ENCODE measurements at regions not wholly inside any gene's neighbourhood (a gene's known extent, or its start where the extent isn't known, plus 50 kb on each side); places are given as distances from the start of the nearest gene placed in this dataset.

- CTCF ChIA-PET, result no interaction called here
- Mint-ChIP-seq H3K36me3 (peaks cover 14% of the 10 kb centered on the region), H3K4me3 (no peak overlapping the region), H3K4me1 (peaks cover 32% of the 10 kb centered on the region), H3K9me3 (peaks cover 12% of the 10 kb centered on the region), H3K27ac (no peak overlapping the region; the same call in 1 of the 2 replicates), H3K27me3 (ENCODE audit: low read depth) (no peaks in the 10 kb centered on the region)
- no peak for TF ChIP-seq CDX4 (CRISPR knock-in tag; IDR thresholded peaks at IDR 0.05; ENCODE audit: borderline replicate concordance)
- no peak for TF ChIP-seq EMX1 (CRISPR knock-in tag; IDR thresholded peaks at IDR 0.05)
- no peak for TF ChIP-seq JUN (CRISPR knock-in tag; IDR thresholded peaks at IDR 0.05)
- TF ChIP-seq PRRX2 (CRISPR knock-in tag; IDR thresholded peaks at IDR 0.05), result no peak
- TF ChIP-seq E2F1 (CRISPR knock-in tag; IDR thresholded peaks at IDR 0.05), result no peak
- no peak for TF ChIP-seq CREM (CRISPR knock-in tag; IDR thresholded peaks at IDR 0.05)
- no peak for TF ChIP-seq ERG (CRISPR knock-in tag; IDR thresholded peaks at IDR 0.05)
- TF ChIP-seq E2F5 (CRISPR knock-in tag; IDR thresholded peaks at IDR 0.05), result no peak
- TF ChIP-seq HMGXB4 (CRISPR knock-in tag; IDR thresholded peaks at IDR 0.05), result no peak
- no peak for TF ChIP-seq ZMAT4 (CRISPR knock-in tag; IDR thresholded peaks at IDR 0.05)
- no peak for TF ChIP-seq IRF1 (CRISPR knock-in tag; IDR thresholded peaks at IDR 0.05)
- POLR2A ChIA-PET, result no interaction called here
- DNase-seq (ENCODE audit: low spot score), result no peak
- no peak for ATAC-seq
Observed at GRCh38 chr12:42741091-42741490, 151.5 kb upstream of the PRICKLE1 start.

GRCh38 chr12:42737398-42737797 is 147.9 kb upstream of the PRICKLE1 start:
- Mint-ChIP-seq H3K9me3 (no peaks in the 10 kb centered on the region), H3K27ac (no peak overlapping the region), H3K4me3 (no peak overlapping the region), H3K4me1 (peaks cover 14% of the 10 kb centered on the region), H3K36me3 (no peaks in the 10 kb centered on the region), H3K27me3 (ENCODE audit: low read depth) (no peaks in the 10 kb centered on the region)
- ChIA-PET POLR2A (no interaction called here), CTCF (no interaction called here)
- ATAC-seq, result no peak
- DNase-seq (ENCODE audit: low spot score), result no peak
- TF ChIP-seq USF1 (CRISPR knock-in tag; IDR thresholded peaks at IDR 0.05) (no peak), ZNF219 (CRISPR knock-in tag; IDR thresholded peaks at IDR 0.05; ENCODE audit: borderline replicate concordance) (no peak), CREB1 (CRISPR knock-in tag; IDR thresholded peaks at IDR 0.05) (no peak), TCF7 (CRISPR knock-in tag; IDR thresholded peaks at IDR 0.05; ENCODE audit: low read depth) (no peak), ZSCAN18 (CRISPR knock-in tag; IDR thresholded peaks at IDR 0.05) (no peak)

All from WTC11 (cell line).